ENCODE measurements at regions not wholly inside any gene's neighbourhood (a gene's known extent, or its start where the extent isn't known, plus 50 kb on each side); places are given as distances from the start of the nearest gene placed in this dataset.

GRCh38 chr2:8002765-8003393 is 679.0 kb upstream of the ID2 start:
- TF ChIP-seq, protein P1, sequence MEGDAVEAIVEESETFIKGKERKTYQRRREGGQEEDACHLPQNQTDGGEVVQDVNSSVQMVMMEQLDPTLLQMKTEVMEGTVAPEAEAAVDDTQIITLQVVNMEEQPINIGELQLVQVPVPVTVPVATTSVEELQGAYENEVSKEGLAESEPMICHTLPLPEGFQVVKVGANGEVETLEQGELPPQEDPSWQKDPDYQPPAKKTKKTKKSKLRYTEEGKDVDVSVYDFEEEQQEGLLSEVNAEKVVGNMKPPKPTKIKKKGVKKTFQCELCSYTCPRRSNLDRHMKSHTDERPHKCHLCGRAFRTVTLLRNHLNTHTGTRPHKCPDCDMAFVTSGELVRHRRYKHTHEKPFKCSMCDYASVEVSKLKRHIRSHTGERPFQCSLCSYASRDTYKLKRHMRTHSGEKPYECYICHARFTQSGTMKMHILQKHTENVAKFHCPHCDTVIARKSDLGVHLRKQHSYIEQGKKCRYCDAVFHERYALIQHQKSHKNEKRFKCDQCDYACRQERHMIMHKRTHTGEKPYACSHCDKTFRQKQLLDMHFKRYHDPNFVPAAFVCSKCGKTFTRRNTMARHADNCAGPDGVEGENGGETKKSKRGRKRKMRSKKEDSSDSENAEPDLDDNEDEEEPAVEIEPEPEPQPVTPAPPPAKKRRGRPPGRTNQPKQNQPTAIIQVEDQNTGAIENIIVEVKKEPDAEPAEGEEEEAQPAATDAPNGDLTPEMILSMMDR (conservative IDR thresholded peaks at IDR 0.05; ENCODE audit: low read depth, low read length): no peak
- no peak for TF ChIP-seq EZH2 (IDR thresholded peaks at IDR 0.05; ENCODE audit: borderline replicate concordance, low read depth, low read length, poor library complexity, severe bottlenecking)
